Islet of Langerhans (tissue), 1 donor: ENCODE measurements at regions not wholly inside any gene's neighbourhood (a gene's known extent, or its start where the extent isn't known, plus 50 kb on each side); places are given as distances from the start of the nearest gene placed in this dataset.
"Not testable (repeated sequence)": the region's sequence is repeated elsewhere in the genome, so short reads cannot be mapped to it uniquely, and the experiment has no call there.

Source experiments
- FAIRE-seq: peaks from one replicate; lab custom pipeline; 2011; peaks lifted over from hg19 to GRCh38; lab: Jason Lieb, UNC

DNA sequence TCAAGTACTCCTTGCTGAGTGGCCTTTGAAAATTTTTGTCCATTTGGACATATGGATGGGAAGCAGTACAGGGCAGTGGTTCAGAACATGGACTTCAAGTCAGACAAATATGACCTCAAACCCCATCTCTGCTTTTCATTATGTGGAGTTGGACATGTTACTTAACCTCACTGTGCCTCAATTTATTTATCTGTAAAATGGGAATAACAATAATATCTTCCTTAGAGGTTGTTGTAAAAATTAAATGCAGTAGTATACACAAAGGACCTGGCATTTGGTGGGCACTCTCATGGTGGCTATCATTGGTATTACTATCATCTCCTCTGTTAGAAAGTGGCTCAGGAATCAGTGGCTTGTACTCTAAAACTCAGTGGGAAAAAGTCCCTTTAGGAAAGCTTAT is 204.0 kb upstream of the MYLIP start:
- FAIRE-seq = no peak

DNA sequence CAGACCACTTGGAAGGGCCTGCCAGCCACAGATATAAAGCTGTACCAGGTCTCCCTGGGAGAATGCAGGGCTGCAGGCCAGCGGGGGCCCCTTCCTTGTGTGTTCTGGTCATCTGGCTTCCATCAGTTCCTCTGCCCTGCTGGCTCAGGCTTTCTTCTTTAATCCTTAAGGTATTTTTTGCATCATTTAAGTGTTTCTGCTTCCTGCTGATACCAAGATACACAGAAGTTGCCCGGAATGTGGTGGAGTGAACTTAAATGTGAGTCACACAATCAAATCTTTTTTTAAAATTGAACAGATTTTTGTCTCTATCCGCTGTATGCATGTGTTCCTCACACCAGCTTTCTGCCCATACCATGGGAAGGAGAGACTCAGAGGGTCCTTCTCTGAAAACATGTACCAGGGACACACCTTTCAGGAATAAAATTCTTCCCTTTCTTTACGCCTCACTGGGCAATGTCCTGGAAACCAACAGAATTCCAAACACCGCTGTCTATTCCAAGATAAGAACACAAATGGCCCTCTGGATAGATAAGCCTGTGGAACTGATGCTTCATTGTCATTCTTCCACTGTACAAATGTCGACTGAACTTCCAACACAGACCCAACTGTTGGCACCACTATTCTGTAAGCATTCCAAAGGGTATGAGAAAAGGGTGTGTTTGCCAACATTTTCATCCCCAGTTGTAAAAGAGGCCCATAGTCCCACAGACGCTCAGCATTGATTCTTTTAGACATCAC is 206.2 kb upstream of the MYLIP start:
- FAIRE-seq = no peak

DNA sequence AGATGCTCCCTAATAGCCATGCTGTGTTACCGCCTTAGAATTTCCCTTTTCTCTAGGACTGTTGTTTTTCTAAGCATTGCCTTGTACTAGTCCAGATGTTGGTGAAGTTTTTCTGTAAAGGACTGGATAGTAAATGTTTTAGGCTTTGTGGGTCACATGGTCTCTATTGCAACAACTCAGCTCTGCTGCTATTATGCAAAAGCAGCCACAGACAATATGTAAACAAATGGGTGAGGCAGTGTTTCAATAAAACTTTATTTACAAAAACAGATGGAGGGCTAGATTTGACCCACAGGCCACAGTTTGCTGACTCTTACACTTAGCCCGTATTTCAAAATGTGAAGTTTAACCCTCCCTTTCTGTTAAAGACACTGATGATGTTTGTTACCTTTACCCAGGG is 207.6 kb upstream of the MYLIP start:
- no peak for FAIRE-seq

DNA sequence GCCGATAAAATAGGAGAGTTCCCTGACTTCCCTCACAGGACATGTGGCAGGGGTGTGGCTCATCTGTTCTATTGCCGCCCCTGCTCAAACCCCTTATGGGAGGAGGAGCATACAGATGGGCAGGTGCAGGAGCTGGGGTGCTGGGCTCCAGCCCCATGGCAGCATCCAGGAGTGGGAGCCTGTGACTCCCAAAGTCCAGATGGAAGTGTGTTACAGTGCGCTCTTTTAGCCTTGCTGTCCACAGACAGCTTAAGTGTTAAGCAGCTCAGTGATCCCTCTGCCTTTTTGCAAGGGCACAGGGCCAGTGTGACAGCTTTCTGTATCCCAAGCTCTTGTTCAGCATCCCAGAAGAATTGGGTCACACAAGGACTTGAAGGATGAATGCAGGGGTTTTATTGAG is 212.3 kb upstream of the MYLIP start:
- no peak for FAIRE-seq

DNA sequence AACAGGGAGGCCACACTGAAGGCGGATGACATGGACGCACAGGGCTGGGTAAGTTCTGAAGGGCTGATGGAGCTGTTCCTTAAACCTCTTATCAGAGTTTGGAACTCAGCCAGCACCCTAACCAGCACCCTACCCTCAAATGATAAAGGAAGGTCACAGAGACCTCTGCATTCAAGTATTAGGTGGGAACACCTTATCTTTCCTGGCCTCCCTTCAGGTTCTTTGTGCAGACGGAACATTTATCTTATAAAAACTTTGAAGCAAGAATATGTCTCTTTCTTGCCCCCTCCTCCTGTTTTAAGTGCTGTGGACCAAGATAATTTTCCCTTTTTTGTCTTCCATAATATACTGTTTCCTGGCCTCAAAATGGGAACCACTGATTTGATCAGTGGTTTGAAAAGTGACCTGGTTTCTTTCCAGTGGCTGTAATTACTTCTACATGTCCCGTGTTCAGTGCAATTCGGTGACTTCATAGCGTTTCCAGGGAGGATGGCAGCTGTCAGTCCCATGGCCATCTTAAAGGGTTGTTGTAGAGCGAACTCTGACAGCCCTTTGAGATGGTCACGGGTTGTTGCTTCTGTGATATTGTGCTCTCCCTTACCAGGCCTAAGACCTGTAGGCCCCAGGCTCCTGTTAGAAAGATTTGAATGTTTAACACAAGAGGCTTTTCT is 213.2 kb upstream of the MYLIP start:
- FAIRE-seq = no peak

DNA sequence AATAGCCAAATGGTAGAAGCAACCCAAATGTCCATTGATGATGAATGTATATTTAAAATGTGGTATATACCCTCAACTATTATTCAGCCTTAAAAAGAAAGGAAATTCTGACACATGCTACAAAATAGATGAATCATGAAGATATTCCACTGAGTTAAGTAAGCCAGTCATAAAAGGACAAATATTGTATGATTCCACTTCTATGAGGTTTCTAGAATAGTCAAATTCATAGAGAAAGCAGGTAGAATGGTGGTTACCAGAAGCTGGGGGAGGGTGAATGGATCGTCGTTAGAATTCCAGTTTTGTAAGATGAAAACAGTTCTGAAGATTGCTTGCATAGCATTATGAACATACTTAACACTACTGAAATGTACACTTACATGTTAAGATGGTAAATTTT is 214.3 kb upstream of the MYLIP start:
- no peak for FAIRE-seq

DNA sequence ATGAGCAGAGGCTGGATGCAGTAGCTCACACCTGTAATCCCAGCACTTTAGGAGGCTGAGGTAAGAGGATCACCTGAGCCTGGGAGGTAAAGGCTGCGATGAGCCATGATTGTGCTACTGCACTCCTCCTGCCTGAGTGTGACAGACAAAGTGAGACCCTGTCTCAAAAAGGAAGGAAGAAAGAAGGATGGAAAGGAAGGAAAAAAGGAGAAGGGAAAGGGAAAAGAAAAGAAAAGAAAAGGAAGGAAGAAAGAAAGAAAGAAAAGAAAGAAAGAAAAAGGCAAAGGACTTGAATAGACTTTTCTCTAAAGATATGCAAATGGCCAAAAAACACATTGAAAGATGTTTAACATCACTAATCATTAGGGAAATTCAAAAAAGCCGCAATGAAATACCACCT is 215.3 kb upstream of the MYLIP start:
- FAIRE-seq = no peak

DNA sequence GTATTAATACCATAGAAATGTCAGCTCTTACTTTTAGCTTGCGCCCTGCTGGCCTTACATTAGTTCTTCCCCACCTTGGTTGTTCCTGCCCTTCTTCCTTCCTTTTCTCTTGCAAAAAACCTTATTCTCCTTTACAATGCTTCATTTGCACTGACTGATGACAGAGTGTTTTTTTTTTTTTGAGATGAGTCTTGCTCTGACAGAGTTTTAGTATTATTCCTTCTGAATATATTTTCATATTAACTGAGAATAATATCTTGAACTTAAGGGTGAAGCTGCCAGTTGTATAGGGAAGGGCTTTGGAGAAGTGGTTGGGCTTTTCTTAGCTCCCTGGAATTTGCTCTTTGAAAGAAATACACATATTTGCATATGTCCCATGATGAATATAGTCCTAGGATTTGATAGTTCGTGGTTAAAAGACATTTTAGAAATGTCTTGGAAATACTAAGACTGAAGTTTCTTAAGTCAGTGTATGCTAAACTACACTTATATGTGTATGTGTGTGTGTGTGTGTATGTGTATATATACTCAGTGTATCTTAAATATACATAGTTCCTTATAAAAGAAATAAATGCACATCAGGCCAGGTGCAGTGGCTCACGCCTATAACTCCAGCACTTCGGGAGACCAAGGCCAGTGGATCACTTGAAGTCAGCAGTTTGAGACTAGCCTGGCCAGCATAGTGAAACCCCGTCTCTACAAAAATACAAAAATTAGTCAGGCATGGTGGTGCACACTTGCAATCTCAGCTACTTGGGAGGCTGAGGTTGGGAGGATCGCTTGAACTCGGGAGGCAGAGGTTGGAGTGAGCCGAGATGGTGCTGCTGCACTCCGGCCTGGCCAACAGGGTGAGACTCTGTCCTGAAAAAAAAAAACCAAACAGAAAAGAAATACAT is 216.1 kb upstream of the MYLIP start:
- FAIRE-seq = no peak

DNA sequence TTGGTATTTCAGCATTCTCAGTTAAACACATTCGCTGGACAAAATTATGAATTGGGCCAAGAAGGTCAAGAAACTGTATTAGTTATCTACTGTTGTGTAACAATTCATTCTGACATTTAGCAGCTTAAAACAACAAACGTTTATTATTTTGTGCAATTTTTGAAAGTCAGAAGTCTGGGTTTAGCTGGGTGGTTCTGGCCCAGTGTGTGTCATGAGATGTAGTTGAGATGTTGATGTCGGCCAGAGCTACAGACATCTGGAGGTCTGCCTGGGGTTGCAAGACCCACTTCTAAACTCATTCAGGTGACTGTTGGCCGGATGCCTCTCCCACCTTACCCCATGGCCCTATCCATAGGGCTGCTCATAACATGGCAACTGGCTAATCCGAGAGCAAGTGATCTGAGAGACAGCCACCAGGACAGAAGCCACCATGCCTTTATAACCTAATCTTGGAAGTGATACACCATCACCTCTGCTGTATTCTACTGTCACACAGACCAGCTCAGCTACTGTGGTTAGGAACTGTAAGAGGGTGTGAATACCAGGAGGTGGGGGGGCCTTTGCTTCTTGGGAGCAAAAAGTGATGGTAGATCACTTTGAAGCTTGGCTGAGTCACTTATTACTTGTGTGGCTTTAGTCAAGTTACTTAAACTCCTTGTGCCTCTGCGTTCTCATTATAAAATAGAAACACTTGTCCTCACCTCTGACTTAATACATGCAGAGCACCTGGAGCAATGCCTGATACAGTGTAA is 217.0 kb upstream of the MYLIP start:
- no peak for FAIRE-seq

DNA sequence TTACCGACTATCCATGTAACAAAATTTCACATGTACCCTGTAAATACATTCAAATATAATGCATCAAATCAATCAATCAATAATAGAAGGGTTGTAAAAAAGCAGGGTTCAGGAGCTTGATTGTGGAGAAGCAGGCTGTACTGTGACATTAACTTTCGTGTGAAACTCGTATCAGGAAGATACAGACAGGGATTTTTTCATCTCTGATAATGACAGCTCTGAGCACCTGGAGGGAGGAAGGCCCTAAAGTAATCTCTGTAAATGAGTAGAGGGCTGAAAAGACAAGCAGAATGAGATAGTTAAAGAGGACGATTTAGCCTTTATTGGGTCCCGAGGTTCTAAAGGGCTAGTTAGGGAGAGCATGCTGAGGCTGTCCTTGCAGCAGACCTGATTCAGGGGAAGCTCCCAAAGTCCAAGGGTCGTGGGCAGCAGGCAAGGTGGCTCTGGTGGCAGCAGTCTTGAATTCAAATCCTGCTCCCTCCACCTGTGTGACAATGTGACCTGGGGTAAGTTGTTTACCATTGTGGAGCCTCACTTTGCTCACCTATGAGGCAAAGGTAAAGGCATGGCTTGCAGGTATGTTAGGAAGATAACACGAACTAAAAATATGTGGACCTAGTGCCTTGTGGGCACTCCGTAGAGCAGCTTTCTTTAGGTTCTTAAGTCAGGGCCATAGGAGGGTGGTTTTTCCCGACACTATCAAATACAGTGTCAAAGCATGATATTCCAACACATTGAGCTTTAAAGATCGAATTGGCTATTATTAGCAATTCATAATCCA is 219.4 kb upstream of the MYLIP start:
- FAIRE-seq = no peak

DNA sequence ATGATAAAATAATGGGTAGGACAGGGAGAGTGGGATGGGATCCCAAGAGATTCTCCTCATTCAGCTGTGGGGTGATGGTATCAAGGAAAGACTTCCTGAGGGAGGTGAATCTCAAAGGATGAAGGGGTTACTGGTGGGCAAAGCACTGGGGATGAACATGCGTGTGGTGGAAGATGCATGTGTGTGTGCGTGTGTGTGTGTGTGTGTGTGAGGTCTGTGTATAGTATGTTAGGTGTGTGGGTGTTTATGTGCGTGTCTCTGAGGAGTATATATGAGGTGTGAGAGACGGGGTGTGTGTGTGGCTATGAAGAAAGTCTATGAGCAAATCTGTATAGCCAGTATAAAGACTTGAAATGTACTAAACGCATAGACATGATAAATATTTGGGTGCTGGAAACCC is 220.0 kb upstream of the MYLIP start:
- no peak for FAIRE-seq

DNA sequence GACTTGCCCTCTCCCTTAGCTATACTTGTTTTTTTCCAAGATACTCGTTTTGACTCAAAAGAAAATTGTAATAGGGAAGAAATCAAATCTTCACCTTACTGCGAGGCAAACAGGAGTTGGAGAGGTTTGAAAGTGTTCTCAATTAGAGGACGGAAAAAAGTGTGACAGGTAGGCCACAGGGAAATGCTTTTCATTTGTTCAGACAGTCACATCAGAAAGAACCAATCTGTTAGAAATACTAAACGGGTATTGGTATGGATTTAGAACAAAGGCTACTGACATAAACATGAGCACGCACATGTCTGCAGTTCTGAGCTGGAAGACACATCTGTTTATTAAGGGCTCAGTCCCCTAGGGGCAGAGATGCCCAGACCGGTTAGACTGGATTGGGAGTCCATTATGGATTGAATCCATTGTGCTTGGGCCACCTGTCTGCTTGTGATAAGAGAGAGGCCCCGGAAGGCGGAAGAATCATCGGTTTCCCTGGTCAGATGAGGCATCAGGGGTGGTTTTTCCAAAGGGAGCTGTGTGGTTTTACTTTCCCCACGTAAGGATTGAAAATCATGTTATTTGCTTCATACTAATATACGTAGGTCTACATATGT is 220.9 kb upstream of the MYLIP start:
- no peak for FAIRE-seq

DNA sequence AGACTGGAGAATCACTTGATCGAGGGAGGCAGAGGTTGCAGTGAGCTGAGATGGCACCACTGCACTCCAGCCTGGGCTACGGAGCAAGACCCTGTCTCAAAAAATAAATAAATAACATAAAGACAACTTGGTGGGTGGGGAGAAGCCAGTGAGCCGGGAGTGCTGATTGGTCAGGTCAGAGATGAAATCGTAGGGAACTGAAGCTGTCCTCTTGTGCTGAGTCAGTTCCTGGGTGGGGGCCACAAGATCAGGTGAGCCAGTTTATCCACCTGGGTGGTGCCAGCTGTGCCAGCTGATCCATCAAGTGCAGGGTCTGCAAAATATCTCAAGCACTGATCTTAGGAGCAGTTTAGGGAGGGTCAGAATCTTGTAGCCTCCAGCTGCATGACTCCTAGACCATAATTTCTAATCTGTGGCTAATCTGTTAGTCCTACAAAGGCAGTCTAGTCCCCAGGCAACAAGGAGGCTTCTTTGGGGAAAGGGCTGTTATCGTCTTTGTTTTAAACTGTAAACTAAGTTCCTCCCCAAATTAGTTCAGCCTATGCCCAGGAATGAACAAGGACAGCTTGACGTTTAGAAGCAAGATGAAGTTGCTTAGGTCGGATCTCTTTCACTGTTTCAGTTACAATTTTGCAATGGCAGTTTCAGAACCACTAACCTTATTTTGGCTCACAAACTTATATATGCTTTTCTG is 221.5 kb upstream of the MYLIP start:
- not testable (repeated sequence) for FAIRE-seq

DNA sequence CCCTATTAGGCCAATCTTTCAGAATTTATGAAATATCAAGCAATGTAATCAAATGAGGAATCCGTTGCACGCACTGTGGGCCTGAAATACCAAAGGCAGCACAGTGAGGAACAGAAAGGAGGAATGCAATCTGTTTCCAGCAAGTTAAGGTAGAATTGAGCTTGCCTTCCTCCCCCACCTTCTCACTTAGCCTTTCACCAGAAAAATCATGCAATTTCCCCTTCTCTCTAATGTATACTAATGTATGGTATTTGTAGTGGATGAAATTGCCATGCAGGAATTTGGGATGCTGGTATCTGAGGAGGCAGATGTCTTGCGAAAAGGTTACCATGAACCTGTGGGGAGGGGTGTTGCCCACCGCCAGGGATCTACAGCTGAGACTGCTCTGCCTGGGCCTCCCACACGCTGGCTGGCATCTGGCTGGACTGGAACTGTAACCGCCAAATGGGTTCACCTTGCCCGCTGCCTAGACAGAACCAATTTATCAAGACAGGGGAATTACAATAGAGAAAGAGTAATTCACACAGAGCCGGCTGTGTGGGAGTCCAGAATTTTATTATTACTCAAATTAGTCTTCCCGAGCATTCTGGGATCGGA is 222.4 kb upstream of the MYLIP start:
- no peak for FAIRE-seq

DNA sequence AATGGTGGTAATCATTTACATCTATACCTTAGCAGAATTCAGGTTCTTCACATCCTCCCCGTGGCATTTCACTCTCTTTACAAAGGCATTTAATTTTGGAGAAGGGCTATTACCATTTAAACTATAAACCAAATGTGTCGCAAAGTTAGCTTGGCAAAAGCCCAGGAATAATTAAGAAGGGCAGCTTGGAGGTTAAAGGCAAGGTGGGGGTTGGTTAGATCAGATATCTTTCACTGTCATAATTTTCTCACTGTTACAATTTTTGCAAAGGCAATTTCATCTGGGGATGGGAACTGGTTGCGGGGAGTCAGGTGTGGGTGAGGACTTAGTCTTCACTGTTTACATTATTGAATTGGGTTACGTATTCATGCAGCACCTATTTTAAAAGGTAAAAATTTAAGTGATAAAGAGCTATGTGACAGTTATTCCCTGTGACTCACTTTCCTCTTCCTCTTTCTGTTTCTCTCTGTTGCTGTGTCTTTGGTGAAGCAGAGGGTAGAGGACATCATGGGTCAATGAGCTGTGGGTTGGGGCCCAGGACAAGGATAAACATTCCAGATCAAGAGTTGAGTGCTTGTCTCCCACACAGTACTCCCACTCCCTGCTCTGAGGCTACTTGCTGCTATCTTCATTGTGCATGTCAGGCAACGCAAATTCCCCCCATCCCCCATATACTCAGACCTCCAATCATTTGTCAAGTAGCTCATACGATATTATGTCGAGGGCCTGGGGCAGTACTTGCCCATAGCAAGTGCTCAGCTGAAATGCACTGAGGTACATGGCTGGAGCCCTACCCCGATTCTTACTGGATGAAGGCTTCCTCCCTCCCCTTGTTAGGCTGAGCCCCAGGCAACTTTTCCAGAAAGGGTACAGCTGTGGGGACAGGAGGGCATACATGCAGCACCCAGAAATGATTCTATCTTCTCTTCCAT is 223.1 kb upstream of the MYLIP start:
- no peak for FAIRE-seq

DNA sequence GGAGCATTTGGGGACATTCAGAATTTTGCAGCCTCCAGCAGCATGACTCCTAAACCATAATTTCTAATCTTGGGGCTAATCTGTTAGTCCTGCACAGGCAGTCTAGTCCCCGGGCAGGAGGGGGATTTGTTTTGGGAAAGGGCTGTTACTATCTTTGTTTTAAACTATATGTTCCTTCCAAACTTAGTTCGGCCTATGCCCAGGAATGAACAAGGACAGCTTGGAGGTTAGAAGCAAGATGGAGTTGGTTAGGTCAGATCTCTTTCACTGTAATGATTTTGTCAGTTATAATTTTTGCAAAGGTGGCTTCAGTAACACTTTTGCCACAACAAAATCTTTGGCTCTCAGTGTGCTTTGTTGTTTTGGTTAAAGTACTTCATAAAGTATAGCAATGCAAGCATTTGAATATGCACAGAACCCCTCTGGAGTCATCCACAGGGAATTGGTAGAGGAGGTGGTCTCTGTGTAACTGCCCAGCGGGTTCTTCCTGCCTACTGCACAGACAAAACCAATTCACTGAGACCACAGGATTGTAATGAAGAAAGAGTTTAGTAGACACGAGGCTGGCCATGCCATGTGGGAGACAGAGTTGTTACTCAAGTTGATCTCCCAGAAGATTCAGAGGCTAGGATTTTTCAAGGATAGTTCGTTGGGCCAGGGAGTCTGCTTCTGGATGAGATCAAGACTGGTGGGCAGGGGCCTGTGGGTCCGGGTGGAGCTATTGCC is 224.1 kb upstream of the MYLIP start:
- FAIRE-seq = no peak

DNA sequence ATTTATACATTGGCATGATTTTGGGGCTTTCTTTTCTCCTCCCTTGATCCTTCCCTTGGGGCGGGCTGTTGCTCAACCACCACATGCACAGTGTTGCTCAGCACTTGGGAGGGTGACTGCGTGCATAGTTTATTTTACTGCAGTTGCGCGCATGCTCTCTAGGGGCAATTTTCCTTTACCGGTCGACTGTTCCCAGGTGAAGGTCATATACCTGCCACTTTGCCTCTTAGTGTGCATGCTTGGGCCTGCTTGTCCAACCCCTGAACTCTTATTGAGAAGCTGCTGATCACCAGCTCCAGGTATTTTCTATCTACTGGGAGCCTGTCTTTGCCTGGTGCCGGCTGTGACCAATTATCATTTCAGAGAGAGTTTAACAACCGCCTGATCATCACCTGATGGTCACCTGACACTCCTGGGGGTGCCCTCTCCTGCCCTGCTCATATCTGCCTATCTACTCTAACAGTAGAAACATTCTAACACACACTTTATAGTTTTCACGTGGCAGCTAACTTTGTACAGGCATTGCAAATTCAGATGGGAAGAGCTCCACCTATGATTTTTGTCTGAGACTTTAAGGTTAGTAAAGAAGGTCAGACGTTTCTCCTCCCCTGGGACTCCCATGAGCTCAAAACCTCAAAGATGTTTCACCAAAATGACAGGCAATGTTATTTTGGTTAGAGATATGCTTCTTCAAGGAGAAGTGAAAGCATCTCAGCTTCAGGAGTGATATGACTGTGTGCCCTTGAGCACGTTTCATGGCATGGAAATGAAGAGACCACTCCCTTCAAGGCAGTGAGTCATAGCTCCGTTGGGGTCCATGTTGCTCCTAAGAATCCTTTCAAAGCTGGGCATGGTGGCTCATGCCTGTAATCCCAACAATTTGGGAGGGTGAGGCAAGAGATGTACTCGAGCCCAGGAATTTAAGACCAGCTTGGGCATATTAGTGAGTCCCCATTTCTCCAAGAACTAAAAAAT is 227.5 kb upstream of the MYLIP start:
- FAIRE-seq = no peak
